ENCODE measurements at regions not wholly inside any gene's neighbourhood (a gene's known extent, or its start where the extent isn't known, plus 50 kb on each side); places are given as distances from the start of the nearest gene placed in this dataset.

GRCh38 chr9:13963005-13963653 lies 350.8 kb downstream of the NFIB start:
- no peak for TF ChIP-seq CTCF (IDR thresholded peaks at IDR 0.05)
- no peak for TF ChIP-seq POLR2A (IDR thresholded peaks at IDR 0.05)

Data from Peyer's patch (tissue), 4 donors.